Activated effector memory CD4-positive, alpha-beta T cell treated with Interleukin-2 at 50 U/mL for 16 hours (primary cell): ENCODE measurements at regions not wholly inside any gene's neighbourhood (a gene's known extent, or its start where the extent isn't known, plus 50 kb on each side); places are given as distances from the start of the nearest gene placed in this dataset.

Source experiments
- DNase-seq: peaks from one replicate; pipeline ENCODE4 v3.0.0-alpha.2; 2020

- no peak for DNase-seq
These were observed 69.0 kb upstream of the OTOS start for GRCh38 chr2:240209493-240209892.

- no peak for DNase-seq
These were observed 69.9 kb upstream of the OTOS start for GRCh38 chr2:240210198-240210965.

DNA sequence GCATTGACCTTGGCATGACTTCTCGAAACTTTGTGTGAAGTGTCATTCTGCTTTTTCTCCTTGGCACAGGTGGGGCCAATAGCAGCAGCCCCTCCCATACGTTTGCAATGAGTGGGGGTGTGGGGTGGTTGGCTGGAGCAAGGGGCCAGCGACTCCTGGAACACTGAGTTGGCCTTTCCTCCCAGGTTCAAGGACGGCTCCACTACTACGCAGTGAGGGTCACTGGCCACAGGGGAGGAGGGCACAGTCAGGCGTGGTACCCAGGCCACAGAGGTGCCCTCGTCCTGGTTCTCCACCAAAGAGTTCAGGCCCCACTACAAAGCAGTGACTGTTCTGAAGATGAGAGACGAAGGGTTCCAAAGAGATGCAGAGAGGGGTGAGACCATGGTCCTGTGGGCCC is 70.6 kb upstream of the OTOS start:
- no peak for DNase-seq

DNA sequence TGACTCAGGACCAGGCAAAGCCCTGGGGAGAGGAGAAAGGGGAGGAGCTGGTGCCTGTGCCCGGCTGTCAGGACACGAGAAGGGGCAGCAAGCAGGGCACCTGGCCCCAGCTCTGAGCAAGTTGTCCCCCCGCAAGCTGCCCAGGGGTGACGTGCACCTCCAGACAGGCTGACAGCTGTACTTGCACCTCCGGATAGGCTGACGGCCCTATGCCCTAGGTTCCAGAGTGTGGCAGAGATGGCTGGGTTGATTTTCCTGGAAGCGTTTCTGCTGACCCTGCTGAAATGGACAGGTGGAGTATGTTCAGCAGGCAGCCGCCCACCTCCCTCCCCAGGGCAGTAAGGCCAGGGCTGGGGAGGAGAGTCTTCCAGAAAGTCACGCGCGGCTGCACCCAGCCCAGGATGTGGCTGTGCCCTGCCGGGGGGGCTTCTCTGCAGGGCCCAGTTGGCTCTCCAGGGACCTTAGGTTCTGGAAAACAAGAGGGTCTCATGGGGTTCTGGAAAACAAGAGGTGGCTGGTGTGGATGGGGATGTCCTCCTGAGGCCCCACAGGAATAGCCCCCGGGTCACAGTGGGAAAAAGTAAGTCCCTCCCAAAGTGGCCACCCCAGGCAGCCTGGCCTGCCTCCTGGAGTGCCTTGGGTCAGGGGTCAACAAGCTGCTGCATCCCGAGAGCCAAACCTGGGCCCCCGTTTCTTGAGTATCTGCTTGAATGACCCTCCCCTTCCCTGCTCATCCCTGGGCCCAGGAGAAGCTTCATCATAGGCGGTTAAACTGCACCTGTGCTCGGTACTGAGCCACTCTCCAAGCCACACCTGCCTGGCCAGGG is 71.4 kb upstream of the OTOS start:
- no peak for DNase-seq

GRCh38 chr2:240212425-240213225 is 72.2 kb upstream of the OTOS start:
- no peak for DNase-seq

- no peak for DNase-seq
These were observed 72.7 kb upstream of the OTOS start for GRCh38 chr2:240213226-240213475.

GRCh38 chr2:240213476-240214421 is 73.3 kb upstream of the OTOS start:
- DNase-seq, result no peak

DNA sequence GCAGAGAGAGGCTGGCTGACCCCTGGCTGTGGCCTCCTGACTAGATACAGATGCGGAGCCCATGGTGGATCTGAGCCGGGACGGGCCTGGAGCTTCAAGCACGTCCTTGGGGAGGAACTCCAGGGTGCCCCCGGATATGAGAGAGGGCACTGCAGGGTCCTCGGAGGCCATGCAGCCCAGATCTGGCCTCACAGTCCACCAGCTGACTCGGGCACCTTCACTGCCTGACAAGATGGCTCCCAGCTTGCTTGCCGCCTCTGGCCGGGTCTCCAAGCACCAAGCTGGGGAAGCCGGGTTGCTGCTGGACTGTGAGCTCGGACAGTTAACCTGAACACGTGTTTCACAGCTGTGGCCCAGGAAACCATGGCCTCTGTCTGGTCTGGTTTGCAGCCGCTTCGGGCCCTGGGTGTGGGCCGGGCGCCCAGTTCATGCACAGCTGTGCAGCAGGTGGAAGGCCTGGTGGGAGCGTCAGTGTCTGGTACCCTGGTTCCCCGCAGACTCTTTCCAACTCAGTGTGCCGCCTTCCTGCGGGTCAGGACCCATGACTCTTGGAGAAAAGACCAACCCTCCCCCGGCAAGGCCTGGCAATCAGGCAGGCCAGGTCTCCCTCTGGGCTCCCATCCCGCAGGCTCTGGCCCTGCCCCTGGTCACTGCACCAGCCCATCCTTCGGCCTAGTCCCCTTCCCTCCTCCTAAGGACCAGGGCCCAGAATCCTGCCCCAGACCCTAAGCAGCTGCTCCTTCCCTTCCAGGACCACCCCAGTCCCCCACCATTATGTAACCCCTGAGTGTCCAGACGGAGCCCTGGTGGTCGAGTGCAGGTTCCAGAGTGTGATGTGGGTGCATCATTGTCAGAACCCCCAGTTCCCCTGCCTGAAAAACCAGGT is 74.6 kb upstream of the OTOS start:
- no peak for DNase-seq

DNA sequence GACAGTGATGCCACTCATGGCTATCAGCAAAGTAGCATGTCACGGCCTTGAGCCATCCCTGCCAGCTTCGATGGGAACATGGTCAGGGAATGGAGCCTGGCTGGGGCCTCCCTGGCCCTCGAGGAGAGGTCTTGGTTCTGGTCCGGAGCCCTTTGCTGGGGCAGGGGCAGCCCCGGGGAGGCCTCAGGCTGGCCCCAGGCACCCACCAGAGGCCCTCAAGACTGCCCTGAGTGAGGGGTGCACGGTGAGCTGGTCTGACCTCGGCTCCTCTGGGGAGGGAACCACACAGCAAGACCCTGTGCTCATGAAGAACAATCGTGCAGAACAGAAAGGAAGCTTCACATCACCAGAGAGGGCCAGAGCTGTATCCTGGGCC is 75.2 kb upstream of the OTOS start:
- no peak for DNase-seq

DNA sequence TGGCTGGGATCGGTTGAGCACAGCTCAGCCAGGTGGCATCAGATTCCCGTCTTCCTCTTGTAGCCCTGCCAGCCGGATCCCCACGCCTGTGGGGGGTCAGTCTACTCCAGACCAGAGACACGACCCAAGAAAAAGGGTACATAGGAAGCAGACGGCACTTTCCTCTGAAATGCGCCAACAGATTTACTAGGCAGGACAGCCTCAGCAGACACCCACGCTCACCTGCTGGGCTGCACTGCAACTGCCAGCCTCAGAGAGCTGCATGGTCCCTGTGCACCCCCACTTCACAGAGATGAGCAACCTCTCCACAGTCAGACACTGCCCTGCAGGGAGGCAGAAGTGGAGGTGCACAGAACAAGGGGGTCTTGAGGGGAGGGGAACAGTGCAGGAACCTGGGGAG is 75.7 kb upstream of the OTOS start:
- no peak for DNase-seq

DNA sequence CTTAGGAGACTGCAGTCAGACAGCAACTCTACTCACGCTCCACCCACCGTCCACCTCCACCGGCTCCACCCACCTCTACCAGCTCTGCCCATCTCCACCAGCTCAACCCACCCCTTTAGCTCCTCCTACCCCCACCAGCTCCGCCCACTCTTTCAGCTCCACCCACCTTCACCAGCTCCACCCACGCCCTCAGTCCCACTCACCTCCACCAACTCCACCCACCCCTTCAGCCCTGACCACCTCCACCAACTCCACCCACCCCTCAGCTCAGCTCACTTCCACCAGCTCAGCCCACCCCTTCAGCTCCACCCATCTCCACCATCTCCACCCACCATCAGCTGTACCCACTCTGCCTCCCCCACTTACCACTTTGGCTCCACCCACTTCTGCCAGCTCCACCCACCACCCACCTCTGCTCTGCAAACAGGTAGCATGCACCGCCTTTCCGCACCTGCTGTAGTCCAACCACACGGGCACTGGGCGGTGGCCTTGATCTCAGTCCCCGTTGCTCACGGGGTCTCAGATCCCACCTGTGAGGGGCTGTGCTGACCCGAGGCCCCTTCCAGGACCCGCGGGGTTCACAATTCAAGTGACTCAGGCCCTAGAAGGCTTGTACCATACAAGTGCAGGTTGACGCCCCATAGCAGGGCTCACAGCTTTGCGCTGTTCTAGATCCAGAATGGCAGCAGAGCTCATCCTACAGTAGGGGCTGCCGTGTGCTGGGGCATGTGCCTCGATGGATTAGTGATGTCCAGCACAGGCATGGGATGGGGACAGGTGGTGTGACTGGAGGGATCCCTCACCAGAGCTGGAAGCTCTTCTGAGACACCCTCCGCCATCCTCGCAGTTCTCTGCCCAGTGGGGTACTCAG is 77.2 kb upstream of the OTOS start:
- no peak for DNase-seq

- DNase-seq, result no peak
These were observed 78.9 kb upstream of the OTOS start for GRCh38 chr2:240219208-240219890.

DNA sequence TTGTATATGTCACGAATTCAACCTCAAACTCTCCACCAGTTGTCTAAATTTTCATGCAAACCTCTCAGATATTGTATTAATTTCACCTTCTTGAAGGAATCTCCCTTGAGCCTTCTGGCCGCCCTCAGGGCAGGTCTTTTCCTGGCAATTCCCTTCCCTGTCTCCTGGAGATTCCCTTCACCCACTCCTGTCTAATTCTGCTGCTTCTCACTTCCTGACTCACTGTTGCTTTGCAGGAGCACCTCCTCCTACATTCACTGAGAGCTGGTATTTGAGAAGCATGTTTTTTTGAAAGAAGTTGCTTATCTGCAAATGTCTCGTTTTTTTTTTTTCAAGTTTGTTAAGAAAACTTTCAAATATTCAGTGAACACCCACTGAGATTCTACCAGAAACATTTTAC is 79.9 kb upstream of the OTOS start:
- no peak for DNase-seq

DNA sequence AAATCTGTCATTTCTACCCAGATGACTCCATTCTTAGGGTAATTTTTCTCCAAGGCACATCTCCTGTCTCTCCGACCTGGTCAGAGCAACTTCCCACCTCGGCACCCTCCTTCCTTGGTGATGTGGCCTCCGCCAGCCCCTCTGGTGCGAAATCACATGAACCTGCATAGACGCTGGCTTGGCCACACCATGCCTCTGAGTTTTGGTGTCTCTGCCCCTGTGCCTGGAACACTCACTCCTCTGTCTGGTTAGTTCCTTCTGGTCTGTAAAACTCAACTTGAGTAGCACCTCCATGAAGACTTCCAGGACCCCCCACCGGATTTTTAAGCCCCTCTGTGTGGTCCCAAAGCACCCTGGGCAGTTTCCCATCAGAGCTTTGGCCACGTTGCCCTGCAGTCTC is 83.2 kb upstream of the OTOS start:
- DNase-seq, result no peak

GRCh38 chr2:240224676-240225075 is 84.2 kb upstream of the OTOS start:
- no peak for DNase-seq

DNA sequence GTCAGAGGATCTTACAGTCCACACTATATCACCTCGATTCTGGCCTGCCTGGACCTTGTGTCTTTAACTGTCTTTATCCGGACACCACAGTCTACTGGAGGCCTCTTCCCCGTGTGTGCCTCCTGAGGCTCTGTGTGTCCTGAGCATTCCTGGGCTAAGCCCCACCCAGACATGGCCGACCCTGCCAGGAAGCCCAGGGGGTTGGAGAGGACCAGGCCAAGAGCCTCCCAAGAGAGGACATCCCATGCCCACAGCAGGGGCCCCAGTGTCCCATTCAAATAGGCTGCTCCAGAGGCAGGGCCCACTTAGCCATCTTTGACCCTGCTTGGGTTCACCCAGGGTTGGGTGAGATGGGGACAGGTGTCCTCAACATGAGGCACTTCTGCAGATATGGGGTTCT is 84.7 kb upstream of the OTOS start:
- no peak for DNase-seq

GRCh38 chr2:240225660-240226475 is 85.4 kb upstream of the OTOS start:
- DNase-seq, result no peak

DNA sequence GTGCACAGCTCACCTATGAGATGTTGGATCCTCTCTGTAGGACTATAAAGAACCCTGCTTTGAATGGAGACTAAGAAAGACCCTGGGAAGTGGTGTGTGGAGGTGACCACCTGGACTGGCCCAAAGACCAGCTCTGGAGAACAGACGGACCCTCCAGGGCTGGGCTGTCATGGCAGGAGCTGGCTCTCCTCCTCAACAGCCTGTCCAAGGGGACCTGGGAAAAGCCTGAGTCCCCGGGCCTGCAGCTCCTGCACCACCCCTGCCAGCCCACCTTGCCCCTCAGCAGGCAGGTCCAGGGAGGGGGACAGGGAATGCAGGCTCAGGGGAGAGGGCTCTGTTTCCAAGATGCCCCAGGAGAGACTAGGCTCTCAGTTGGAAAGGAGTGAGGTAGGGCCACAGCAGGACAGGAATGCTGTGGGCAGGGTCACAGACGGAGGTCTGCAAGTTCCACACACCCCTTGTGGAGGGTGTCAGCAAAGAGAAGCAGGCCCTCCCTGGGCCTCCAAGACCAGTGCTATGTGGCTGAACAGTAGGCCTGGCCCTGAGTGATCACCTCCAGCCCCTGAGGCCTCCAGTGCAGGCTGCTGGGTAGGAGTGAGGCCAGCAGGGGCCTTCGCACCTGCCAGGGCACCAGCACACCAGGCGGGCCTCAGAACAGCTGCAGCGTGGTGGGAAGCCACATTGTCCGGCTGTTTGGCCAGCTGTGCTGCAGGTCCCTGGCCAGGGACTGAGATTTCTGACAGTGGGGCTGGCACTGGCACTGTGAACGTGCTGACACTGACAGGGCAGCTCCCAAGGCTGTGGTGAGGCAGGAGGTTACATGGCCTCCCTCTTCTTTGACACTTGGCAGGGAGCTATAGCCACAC is 86.4 kb upstream of the OTOS start:
- DNase-seq, result no peak
